Loucy (cell line): ENCODE measurements at regions not wholly inside any gene's neighbourhood (a gene's known extent, or its start where the extent isn't known, plus 50 kb on each side); places are given as distances from the start of the nearest gene placed in this dataset.

Experiments used
- EZH2phosphoT487 ChIP-seq: fragments of 200-600 bp; IDR thresholded peaks from 2 replicates; pipeline ENCODE4 v1.6.1; 2018; ENCODE audit warnings: antibody characterized with exemption, mild to moderate bottlenecking, moderate library complexity, borderline replicate concordance
- TF ChIP-seq, protein P1 (sequence below): fragments of 200-600 bp; sonication (generic); conservative IDR thresholded peaks from 2 replicates; pipeline ENCODE4 v1.5.1; 2014; ENCODE audit warnings: mild to moderate bottlenecking, antibody characterized with exemption, low read length

DNA sequence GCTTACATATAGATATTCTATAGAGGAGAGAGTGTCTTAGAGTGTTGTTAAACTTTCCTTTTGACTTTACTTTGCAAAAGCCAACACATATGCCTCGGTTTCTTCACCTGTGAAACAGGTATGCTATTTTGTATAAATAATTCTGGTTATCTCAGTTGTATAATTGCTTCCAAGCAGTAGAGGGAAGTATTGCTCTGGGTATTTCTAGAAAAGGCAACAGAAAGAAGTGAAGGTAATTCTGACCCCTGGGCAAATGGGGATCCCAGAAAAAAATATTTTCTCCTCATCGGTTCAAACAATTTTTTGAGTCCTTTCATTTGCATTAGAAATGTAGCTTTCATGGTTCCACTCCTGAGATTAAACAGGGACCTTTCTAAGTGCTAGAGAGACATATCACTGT lies 216.5 kb upstream of the SEMA6D start:
- TF ChIP-seq, protein P1, sequence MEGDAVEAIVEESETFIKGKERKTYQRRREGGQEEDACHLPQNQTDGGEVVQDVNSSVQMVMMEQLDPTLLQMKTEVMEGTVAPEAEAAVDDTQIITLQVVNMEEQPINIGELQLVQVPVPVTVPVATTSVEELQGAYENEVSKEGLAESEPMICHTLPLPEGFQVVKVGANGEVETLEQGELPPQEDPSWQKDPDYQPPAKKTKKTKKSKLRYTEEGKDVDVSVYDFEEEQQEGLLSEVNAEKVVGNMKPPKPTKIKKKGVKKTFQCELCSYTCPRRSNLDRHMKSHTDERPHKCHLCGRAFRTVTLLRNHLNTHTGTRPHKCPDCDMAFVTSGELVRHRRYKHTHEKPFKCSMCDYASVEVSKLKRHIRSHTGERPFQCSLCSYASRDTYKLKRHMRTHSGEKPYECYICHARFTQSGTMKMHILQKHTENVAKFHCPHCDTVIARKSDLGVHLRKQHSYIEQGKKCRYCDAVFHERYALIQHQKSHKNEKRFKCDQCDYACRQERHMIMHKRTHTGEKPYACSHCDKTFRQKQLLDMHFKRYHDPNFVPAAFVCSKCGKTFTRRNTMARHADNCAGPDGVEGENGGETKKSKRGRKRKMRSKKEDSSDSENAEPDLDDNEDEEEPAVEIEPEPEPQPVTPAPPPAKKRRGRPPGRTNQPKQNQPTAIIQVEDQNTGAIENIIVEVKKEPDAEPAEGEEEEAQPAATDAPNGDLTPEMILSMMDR, result no peak
- TF ChIP-seq EZH2phosphoT487, result no peak
